HT1080 (cell line): ENCODE measurements at regions not wholly inside any gene's neighbourhood (a gene's known extent, or its start where the extent isn't known, plus 50 kb on each side); places are given as distances from the start of the nearest gene placed in this dataset.
"Not testable (repeated sequence)": the region's sequence is repeated elsewhere in the genome, so short reads cannot be mapped to it uniquely, and the experiment has no call there.

Experiments used
- DNase-seq: peaks from one replicate; pipeline ENCODE4 v3.0.0-alpha.2; 2015; ENCODE audit warnings: low read depth

GRCh38 chr6:133789449-133789848, 99.5 kb upstream of the TCF21 start:
- DNase-seq = not testable (repeated sequence)

GRCh38 chr6:133790756-133791155, 98.2 kb upstream of the TCF21 start:
- DNase-seq = not testable (repeated sequence)

GRCh38 chr6:133795051-133795450, 93.9 kb upstream of the TCF21 start:
- DNase-seq = not testable (repeated sequence)

GRCh38 chr6:133796235-133796634, 92.7 kb upstream of the TCF21 start:
- DNase-seq = no peak

GRCh38 chr6:133799043-133799442, 89.9 kb upstream of the TCF21 start:
- no peak for DNase-seq

- no peak for DNase-seq
Measured at GRCh38 chr6:133802861-133803260, 86.1 kb upstream of the TCF21 start.

GRCh38 chr6:133804265-133804664, 84.6 kb upstream of the TCF21 start:
- DNase-seq = no peak

GRCh38 chr6:133805876-133806275, 83.0 kb upstream of the TCF21 start:
- DNase-seq = no peak

- peak; percentile 27 for DNase-seq
Measured at GRCh38 chr6:133806382-133807140, 82.4 kb upstream of the TCF21 start.

GRCh38 chr6:133807501-133807900, 81.4 kb upstream of the TCF21 start:
- no peak for DNase-seq

- no peak for DNase-seq
Measured at GRCh38 chr6:133809406-133809805, 79.5 kb upstream of the TCF21 start.

GRCh38 chr6:133811557-133811956, 77.4 kb upstream of the TCF21 start:
- no peak for DNase-seq

- not testable (repeated sequence) for DNase-seq
Measured at GRCh38 chr6:133812446-133812845, 76.5 kb upstream of the TCF21 start.

- no peak for DNase-seq
Measured at GRCh38 chr6:133814238-133814637, 74.7 kb upstream of the TCF21 start.

GRCh38 chr6:133814797-133815196, 74.1 kb upstream of the TCF21 start:
- DNase-seq = peak; percentile 88

GRCh38 chr6:133815313-133815712, 73.6 kb upstream of the TCF21 start:
- DNase-seq = no peak

- DNase-seq = no peak
Measured at GRCh38 chr6:133816171-133816570, 72.7 kb upstream of the TCF21 start.

GRCh38 chr6:133817460-133818047, 71.4 kb upstream of the TCF21 start:
- DNase-seq = no peak

GRCh38 chr6:133818320-133818719, 70.6 kb upstream of the TCF21 start:
- no peak for DNase-seq

- no peak for DNase-seq
Measured at GRCh38 chr6:133820208-133820607, 68.7 kb upstream of the TCF21 start.

GRCh38 chr6:133827766-133828165, 61.1 kb upstream of the TCF21 start:
- DNase-seq = no peak

- DNase-seq = no peak
Measured at GRCh38 chr6:133833949-133834359, 55.0 kb upstream of the TCF21 start.
